HG03521 (cell line): ENCODE measurements at regions not wholly inside any gene's neighbourhood (a gene's known extent, or its start where the extent isn't known, plus 50 kb on each side); places are given as distances from the start of the nearest gene placed in this dataset.

Source experiments
- ATAC-seq: cut with Tn5 transposase; IDR thresholded peaks from one replicate; pipeline ENCODE4 v1.9.1; 2021; ENCODE audit warnings: mild to moderate bottlenecking, moderate library complexity; ENCODE audit not compliant: unreplicated experiment

- ATAC-seq = no peak
Observed at GRCh38 chr13:31895691-31896090, 135.9 kb upstream of the FRY start.

DNA sequence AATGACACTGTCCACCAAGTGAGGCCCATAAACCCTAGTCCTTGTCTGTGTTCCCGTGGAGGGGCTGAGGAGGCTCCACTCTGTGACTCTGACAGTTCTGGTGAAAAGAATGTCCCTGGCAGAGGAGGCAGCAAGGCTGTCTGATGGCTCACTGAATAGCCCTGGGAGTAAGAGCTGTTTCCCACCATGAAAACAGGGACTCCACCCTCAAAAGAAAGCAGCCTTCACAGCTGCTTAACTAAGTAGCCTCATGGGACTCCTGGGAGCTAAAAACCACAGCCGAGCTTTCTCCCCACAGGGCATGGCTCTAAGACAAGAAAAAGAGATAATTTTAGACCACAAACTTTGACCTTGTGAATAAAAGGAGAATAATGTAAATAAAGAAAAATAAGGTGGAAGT, 135.1 kb upstream of the FRY start:
- ATAC-seq = no peak

- ATAC-seq = no peak
Observed at GRCh38 chr13:31898378-31899071, 133.0 kb upstream of the FRY start.

DNA sequence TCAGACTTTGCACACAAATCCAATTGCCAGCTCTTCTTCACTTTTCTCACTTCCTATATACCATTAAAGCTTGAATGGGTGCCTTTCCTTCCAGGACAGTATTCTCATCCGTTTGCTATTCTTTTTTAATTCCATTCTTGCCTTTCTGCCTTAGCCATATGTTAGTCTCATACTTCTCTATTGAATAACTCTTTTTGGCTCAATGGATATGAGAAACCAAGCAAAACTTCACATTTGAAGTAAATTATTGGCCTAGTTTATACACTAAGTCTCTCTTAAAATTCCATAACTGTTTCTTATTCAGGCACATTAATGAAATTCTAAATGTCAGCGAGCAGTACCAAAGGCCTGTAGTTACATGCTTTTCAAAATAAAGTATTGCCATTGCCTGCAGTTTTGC, 129.6 kb upstream of the FRY start:
- no peak for ATAC-seq

DNA sequence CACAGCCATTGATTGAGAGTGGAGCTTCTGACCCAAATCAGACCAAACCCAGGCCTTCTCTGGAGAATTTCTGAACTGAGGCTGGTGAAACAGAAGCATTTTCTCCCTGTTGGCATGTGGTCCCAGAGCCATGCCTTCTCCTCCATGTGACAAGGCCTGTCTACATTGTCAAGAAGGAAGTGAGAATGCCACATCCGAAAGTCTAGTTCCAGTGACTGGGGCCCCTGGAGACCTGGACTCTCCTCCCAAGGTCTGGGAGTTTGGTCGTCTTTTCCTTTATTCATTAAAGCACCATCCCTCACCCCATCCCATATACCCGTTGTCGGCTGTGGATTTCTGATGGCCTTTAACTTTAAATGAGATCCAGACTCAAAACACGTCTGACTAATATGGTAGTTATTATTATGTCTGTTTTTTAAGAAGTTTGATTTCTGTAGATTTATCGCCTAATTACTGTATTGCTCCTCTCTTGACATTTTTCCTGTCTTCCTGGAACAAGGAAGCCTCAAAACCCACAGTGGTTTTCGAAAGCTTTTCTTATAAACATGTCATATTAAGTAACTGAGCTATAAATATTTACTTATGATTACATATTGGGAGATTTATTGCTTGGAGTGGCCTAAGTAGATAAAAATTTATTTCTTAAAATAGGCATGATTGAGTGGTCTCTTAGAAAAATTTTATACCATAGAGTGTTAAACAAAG, 128.3 kb upstream of the FRY start:
- ATAC-seq = no peak

DNA sequence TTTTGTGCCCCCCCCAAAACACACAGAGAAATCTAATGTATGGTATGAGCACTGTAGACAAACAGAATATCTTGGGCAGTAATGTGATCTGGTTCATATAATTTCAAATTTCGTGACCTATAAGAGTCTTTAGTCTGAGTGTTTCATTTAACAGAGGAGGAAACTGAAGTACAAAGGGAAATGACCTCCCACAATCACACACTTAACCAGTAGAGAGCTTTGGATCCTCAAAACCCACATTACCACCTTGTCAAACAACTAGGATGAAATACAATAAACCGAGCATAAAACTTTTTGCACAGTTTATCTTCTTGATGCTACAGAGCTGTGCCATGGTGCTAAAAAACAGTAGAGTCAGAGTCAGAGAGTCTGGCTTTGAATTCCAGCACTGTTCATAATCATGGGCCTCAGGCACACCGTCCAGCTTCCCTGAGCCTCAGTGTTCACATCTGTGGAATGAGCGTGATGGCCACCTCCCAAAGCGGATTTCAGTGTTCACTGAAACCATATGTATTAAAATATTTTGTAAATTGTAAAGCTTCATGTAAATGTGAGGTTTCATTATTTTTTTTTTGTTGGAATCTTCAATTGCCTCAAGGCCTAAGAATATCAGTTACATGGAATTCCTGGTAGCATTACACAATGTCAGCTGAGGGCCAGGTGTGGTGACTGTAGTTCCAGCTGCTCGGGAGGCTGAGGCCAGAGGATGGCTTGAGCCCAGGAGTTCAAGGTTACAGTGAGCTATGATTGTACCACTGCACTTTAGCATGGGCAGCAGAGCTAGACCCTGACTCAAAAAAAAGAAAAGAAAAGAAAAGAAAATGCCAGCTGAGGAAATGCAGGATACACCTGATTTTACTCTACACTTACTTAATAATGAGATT, 126.4 kb upstream of the FRY start:
- ATAC-seq = no peak

DNA sequence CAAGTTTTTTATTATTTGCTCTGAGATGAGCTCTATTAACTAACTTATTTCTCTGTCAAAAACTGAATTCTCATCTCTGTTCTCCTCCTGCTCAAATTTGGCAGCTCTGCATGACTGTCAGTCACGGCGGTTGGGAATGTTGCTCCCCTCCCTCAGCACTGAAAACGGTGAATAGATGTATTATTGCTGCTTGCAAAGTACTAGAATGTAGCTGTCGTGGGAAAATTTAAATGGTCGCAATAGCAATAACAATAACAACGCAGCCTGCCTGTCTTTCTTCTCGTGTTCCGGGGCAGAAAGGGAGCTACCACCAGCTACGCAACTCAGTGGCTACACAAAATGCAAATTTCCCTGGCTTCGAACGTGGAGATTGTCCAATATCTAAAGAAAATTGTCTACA, 125.6 kb upstream of the FRY start:
- no peak for ATAC-seq

DNA sequence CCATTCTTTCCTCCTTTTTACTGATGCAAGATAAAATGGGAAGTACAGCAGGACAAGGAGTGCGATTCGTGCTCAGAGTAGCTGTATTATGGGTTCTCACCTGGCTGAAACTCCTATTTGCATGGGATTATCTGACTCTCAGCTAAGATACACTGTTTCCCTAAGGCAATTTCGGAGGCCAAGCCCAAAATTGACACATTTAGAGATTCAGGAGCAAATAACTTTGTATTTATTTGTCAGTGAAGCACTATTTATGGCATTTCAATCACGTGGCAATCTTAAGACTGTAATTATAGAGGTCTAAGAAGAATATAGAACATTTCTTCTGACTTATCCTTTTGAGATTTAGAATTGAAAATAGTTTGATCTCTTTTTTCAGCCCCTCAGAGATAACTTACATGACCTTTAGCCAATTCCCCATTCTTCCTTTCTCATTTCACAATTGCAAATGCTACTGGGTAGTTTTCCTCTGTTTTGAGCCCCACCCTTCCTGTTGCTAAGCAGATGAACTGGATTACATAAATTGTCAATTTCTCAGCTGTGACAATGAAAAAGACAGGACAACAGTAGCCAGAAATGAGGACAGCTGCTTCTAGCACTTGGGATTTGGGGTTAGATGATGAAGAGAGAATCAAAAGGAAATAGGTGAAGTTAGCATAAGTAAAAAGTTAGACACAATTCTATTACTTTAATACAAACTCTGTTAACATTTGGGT, 122.7 kb upstream of the FRY start:
- ATAC-seq = no peak

DNA sequence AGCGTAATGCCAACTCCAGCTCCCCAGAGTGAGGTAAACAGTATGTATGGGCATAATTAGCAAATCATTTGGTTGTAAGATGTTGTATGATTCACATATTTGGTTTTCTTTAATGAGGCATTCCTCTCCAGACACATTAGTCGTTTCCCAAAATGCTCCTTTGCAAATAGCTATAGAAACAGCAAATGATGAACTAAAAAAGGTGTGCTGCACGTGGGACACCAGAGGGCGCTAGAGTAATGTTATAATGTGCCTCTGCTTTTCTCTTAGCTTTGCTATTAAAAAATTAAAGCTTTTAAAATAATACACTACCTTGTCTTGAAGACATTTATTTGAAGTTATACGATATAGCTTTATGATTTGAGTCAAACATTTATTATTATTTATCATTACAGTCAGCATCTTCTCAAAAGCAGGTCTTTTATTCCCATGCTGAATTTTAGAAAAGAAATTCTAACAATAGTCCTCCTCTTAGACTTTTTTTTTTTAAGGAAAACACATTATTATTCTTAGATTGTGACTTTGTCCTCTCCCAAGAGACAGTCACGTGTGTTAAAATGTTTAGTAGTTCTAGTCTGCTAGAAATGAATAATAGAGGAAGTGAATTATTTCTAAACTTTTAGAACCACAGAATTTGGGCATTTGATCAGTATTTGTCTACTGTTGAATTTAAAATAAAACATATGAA, 121.6 kb upstream of the FRY start:
- no peak for ATAC-seq

- ATAC-seq = no peak
Observed at GRCh38 chr13:31910633-31911032, 120.9 kb upstream of the FRY start.

GRCh38 chr13:31912647-31913401, 118.8 kb upstream of the FRY start:
- no peak for ATAC-seq

GRCh38 chr13:31913459-31913858, 118.1 kb upstream of the FRY start:
- ATAC-seq = no peak

- no peak for ATAC-seq
Observed at GRCh38 chr13:31914843-31915242, 116.7 kb upstream of the FRY start.

GRCh38 chr13:31918707-31919106, 112.9 kb upstream of the FRY start:
- no peak for ATAC-seq

DNA sequence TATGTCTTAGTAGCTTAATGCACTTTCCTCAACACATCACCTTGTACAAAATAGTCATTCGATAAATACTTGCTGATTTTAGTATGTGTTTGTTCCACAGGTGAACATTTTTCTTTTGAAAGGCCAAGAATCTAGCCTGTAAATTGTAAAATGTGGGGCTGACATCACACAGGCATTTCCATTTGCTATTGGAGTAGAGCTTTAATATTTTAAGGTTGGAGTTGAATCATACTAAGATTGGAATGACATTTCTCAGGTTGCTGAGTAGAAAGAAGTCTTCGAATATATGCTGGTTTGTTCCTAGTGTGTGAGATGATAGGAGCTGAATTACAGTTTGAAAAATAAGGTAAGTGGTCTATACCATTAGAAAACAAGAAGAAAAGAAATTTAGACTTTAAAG, 112.3 kb upstream of the FRY start:
- ATAC-seq = no peak

DNA sequence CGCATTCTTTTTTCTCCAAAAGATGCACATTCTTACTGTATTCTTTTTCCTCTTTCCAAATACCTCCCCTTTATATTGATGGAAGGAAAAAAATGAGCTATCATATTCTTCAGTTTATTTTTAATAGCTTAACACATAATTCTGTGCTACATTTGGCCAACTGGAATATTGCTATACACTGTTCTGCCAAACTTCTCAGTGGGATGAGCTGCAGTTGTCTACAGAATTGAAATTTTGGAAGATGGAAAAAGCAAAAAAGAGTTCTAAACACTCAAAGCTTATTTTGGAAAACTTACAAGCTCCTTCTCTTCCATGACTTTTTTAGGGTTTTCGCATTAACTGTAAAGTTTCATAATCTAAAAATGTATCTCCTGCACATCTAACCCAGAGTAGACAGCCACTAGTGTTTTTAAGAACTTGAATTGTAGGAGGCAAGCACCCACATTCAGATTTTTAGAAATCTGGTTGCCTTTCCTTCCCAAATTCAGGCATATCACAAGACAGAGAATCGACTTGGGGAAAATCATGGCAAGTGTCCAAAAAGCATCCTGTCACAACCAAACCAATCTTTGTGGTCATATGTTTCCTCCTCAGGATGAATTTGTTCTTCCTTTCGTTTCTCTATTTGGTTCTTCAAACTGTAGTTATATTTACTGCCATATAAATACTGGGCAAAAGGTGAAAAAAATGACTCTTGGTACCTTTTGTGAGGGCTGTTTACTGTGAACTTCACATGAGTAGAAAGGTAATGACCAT, 111.4 kb upstream of the FRY start:
- no peak for ATAC-seq

DNA sequence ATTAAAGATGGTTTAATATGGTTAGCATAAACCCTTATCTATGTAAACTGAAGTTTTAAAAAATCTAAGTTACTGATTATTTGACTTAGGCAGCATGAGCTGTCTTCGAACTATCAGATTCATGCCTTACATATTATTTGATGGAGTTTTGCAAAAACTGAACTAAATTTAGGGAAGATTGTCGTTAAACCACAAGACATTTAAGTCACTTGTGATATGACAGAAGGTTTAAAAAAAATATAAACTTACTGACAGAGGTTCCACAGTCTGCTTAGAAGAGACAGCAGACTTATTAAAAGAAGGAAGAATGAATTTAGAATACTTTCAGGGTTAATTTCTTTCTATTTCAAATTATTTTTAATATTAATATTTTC, 110.9 kb upstream of the FRY start:
- no peak for ATAC-seq

GRCh38 chr13:31922724-31923123, 108.8 kb upstream of the FRY start:
- no peak for ATAC-seq

- ATAC-seq = no peak
Observed at GRCh38 chr13:31923134-31923763, 108.3 kb upstream of the FRY start.
